Hippocampal formation (tissue), 2 donors: ENCODE measurements at regions not wholly inside any gene's neighbourhood (a gene's known extent, or its start where the extent isn't known, plus 50 kb on each side); places are given as distances from the start of the nearest gene placed in this dataset.

ENCODE experiments used
- DNase-seq, 2 donors: peaks; one replicate each; lab custom pipeline; 2025; lab: John Stamatoyannopoulos, UW

- DNase-seq, result no peak
Measured at GRCh38 chr6:165823609-165824326, 160.7 kb upstream of the PDE10A start.

- no peak for DNase-seq
Measured at GRCh38 chr6:165822501-165822900, 159.5 kb upstream of the PDE10A start.

DNA sequence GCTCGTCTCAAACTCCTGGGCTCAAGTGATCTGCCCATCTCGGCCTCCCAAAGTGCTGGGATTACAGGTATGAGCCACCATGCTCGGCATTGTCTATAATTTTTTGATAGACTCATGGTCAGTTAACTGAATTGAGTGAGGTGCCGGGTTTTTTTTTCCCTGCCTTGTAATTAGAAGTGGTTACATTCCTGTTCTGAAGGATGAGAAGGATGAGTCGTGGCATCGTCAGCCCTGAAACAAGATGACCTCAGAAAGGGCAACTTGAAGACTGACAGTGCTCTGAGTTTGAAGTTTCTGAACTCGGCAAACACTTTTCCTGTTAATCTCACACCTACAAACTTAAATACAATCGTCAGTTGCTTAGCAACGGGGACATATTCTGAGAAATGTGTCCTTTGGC lies 158.7 kb upstream of the PDE10A start:
- no peak for DNase-seq

DNA sequence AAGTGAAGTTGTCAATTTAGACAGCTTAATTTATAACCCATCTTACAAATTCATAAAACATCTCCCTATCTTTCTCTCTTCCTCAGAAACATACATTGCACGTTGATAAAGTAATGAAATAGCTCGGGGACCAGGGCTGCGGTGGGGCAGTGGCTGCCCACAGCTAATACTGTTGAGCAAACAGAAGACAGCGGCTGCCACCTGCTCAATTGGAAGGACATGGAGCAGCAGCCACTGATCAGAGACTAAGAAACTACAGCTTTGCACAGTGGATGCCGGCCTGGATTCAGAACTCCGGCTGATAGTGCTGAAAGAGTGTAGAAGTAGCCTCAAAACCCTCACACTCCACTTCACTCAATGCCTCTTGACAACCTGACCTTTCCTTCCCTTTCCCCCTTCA lies 157.9 kb upstream of the PDE10A start:
- no peak for DNase-seq

DNA sequence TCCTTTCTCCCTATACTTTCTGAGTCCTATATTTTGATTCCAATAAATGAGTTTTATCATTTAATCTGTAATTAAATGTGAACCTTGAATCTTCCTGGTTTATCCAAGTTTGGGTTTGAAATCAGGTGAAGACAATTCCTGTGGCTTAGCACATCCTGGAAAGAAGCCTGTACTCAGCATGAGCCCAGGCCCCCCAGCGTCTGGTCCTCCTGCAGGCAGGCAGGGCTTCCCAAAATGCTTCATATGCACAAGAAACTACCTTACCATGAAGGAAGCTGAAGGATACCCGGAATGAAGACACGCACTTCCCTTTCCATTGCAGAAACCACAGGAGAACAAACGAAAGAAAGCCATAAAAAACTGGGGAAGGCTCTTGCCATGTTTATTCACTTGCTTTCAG lies 157.4 kb upstream of the PDE10A start:
- DNase-seq, result no peak

- DNase-seq, result no peak
Measured at GRCh38 chr6:165819394-165819793, 156.4 kb upstream of the PDE10A start.

GRCh38 chr6:165818200-165818599 lies 155.2 kb upstream of the PDE10A start:
- no peak for DNase-seq

- no peak for DNase-seq
Measured at GRCh38 chr6:165817771-165818170, 154.7 kb upstream of the PDE10A start.

- DNase-seq, result no peak
Measured at GRCh38 chr6:165817148-165817547, 154.1 kb upstream of the PDE10A start.

DNA sequence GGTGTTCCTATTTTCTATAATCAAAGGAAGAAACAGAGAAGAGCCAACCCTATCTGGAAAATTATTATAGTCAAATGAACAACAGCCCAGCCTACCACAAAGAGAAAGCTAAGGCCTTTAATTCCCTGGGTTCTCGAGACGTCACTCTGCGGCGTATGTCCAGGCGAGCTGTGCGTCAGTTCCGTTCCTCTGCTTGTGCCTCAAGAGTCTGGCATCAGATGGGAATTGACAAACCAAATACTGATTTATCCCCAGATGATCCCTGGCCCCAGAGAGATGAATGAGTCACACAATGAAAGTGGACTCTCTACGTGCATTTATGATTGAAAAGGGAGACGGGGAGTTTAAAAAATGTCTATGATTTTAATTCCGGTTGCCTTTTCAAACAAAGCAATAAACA lies 151.6 kb upstream of the PDE10A start:
- DNase-seq, result no peak

- DNase-seq, result no peak
Measured at GRCh38 chr6:165811512-165811911, 148.5 kb upstream of the PDE10A start.

GRCh38 chr6:165808021-165808420 lies 145.0 kb upstream of the PDE10A start:
- DNase-seq, result no peak

GRCh38 chr6:165807249-165807960 lies 144.4 kb upstream of the PDE10A start:
- no peak for DNase-seq

GRCh38 chr6:165806126-165806810 lies 143.2 kb upstream of the PDE10A start:
- no peak for DNase-seq

- no peak for DNase-seq
Measured at GRCh38 chr6:165805636-165806035, 142.6 kb upstream of the PDE10A start.

- no peak for DNase-seq
Measured at GRCh38 chr6:165805067-165805555, 142.1 kb upstream of the PDE10A start.

DNA sequence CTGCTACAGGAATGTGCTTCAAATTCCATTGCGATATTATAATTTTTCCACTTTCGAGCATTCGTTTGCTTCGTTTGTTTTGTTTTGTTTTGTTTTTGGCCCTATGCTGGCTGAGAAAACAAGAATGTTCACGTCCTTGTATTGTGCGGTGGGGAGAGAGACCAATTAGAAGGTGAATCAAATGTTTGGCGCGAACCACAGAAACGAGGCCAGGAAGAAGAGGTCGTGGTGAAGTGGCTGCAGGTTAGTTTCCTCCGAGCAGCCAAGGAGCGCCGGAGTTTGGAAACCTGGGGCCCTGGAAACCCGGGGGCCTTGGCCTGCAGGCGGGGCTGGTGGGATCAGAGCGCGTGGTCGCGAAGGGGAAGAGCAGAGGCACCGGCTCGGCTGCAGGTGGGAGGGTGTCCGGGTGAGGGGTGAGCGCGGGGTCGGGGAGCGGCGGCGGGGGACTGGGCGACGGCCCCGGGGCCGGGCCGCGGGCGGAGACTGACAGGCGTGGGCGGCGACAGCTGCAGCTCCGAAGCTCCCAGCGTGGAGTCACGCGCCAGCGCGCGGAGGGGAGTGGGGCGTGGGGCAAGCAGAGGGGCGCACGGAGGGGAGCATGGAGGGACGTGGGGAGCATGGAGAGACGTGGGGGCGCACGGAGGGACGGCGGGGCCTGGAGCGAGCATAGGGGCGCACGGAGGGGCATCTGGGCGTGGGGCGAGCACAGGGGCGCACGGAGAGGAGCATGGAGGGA lies 141.5 kb upstream of the PDE10A start:
- no peak for DNase-seq

DNA sequence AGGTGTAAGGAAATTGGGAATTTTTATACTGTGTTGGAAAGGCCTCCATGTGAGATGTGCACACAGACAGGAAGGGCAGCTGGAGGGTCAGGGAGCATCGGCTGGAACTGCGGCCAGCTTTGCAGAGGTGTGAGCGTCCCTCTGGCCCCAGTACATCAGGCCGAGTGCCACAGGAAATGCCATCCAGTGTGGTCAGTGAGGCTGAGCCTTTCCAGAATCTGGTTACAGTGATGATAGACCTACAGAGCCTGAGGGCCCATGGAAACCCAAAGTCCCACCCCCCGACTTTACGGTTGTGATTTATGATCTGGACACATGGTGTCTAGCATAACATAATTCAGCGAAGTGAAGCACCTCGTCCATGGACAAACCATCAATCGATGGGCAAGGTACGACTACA lies 137.3 kb upstream of the PDE10A start:
- DNase-seq, result no peak

GRCh38 chr6:165799391-165800153 lies 136.5 kb upstream of the PDE10A start:
- DNase-seq, result no peak

DNA sequence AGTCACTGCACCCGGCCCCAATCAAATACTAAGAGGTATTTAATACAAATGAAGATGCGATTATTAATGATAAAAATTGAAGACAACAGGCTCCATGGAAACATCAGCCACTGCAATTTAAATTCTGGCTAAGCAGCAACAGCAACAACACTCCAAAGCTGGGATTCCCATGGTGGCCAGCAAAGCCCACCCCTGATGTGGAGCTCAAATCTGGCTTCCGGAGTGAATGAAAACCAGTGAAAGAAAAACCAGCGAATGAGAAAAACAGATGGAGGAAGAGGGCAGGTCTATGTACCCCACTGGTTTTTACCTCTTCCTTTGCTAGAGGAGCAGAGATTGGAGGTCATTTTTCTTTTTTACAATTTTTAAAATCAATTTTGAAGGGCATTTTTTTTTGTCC lies 135.9 kb upstream of the PDE10A start:
- no peak for DNase-seq

DNA sequence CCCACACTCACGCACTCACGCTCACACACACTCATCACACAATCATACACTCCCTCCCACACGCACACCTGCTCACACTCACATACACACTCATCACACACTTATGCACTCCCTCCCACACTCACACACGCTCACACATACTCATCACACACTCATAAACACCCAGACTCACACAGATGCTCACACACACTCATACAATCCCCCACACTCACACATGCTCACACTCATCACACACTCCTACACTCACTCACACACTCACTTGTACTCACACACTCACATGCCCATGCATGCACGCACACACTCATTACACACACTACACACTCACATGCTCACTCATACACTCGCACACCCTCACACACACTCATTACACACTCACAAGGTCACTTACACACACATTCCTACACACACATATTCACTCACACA lies 131.1 kb upstream of the PDE10A start:
- DNase-seq, result no peak
